Loucy (cell line): ENCODE measurements at regions not wholly inside any gene's neighbourhood (a gene's known extent, or its start where the extent isn't known, plus 50 kb on each side); places are given as distances from the start of the nearest gene placed in this dataset.

ENCODE experiments used
- CTCF ChIP-seq: fragments of 200-600 bp; sonication (generic); conservative IDR thresholded peaks from 2 replicates; pipeline ENCODE4 v1.5.1; 2014; ENCODE audit warnings: mild to moderate bottlenecking, antibody characterized with exemption, low read length
- EZH2phosphoT487 ChIP-seq: fragments of 200-600 bp; IDR thresholded peaks from 2 replicates; pipeline ENCODE4 v1.6.1; 2018; ENCODE audit warnings: antibody characterized with exemption, mild to moderate bottlenecking, moderate library complexity, borderline replicate concordance

DNA sequence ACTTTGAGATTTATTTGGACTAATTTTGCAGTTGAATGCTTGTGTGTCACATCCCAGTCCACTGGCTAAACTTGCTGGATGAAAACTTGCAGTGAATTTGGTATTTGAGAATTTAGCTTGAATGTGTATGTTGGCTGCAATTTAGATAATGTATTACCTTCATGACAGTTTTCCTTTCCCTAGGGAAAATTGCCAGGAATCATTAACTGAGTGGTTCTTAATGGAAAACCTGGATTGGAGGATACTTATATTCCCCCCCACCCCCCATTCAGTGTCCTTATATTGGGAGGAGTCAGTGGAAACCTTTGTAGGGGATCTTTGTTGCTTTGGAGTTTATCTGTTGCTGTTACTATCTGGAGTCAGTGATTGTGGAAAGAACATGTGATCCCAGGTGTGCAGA, 67.6 kb downstream of the KPNA2 start:
- TF ChIP-seq CTCF (no peak), EZH2phosphoT487 (no peak)
